ENCODE measurements at regions not wholly inside any gene's neighbourhood (a gene's known extent, or its start where the extent isn't known, plus 50 kb on each side); places are given as distances from the start of the nearest gene placed in this dataset.

- no peak for TF ChIP-seq JUNB (IDR thresholded peaks at IDR 0.05)
These were observed 662.3 kb upstream of the FANCL start (continued) for GRCh38 chr2:58903427-58903826.

- Histone ChIP-seq H3K4me1 (no peaks in the 10 kb centered on the region), H3K4me2 (no peak overlapping the region), H3K4me3 (no peak overlapping the region), H3K9me3 (no peaks in the 10 kb centered on the region), H3K27ac (no peak overlapping the region)
- 48% methylated on average over 10 of the region's 10 CpGs for WGBS (ENCODE audit: missing lambda C conversion rate)
- DNase-seq (ENCODE audit: low read depth in 1 of 2, low spot score in 1 of 2) = no peak
- POLR2A ChIA-PET = no interaction called here
- no peak for FAIRE-seq
- no peak for ATAC-seq
- CTCF ChIA-PET = interaction anchor here (1.5 kb wide), 1 partner anchor 174 kb away, joined by 3 read pairs; no protein-coding TSS in a partner anchor
- TF ChIP-seq E2F6 (IDR thresholded peaks at IDR 0.05; ENCODE audit: borderline replicate concordance, low read depth) (no peak), ELK1 (IDR thresholded peaks at IDR 0.05; ENCODE audit: low read depth, low read length) (no peak), RAD21 (conservative IDR thresholded peaks at IDR 0.05 in 1 of 2, IDR thresholded peaks at IDR 0.05 in 1 of 2) (no peak), CBX8 (IDR thresholded peaks at IDR 0.05) (no peak), REST (IDR thresholded peaks at IDR 0.05) (no peak), JUNB (IDR thresholded peaks at IDR 0.05) (no peak), HOXB13 (CRISPR knock-in tag; IDR thresholded peaks at IDR 0.05; ENCODE audit: low read depth) (no peak)
These were observed 659.3 kb upstream of the FANCL start for GRCh38 chr2:58900246-58901027.

GRCh38 chr2:58899692-58900091 is 658.6 kb upstream of the FANCL start:
- ATAC-seq (no peak), DNase-seq (ENCODE audit: low read depth in 1 of 2, low spot score in 1 of 2) (no peak), FAIRE-seq (no peak)
- 20% methylated on average over 6 of the region's 6 CpGs for WGBS (ENCODE audit: missing lambda C conversion rate)
- POLR2A ChIA-PET = no interaction called here
- Histone ChIP-seq H3K27ac (no peak overlapping the region), H3K4me3 (no peak overlapping the region), H3K4me1 (no peaks in the 10 kb centered on the region), H3K4me2 (no peak overlapping the region), H3K9me3 (no peaks in the 10 kb centered on the region)
- no peak for TF ChIP-seq SMC3 (IDR thresholded peaks at IDR 0.05)
- no peak for TF ChIP-seq HOXA7 (CRISPR knock-in tag; IDR thresholded peaks at IDR 0.05)
- TF ChIP-seq USF2 (IDR thresholded peaks at IDR 0.05) = no peak
- no peak for TF ChIP-seq HES2 (IDR thresholded peaks at IDR 0.05)
- TF ChIP-seq TFCP2L1 (CRISPR knock-in tag; IDR thresholded peaks at IDR 0.05) = no peak
- no peak for TF ChIP-seq FOSL2 (IDR thresholded peaks at IDR 0.05)
- TF ChIP-seq FOSL2 (CRISPR knock-in tag; IDR thresholded peaks at IDR 0.05) = no peak
- no peak for TF ChIP-seq NR3C1 (IDR thresholded peaks at IDR 0.05)
- TF ChIP-seq E2F6 (IDR thresholded peaks at IDR 0.05; ENCODE audit: borderline replicate concordance, low read depth) = no peak
- TF ChIP-seq SREBF2 (IDR thresholded peaks at IDR 0.05) = no peak
- no peak for TF ChIP-seq HOXB13 (CRISPR knock-in tag; IDR thresholded peaks at IDR 0.05; ENCODE audit: low read depth)
- TF ChIP-seq TP53 (CRISPR knock-in tag; IDR thresholded peaks at IDR 0.05) = no peak
- TF ChIP-seq MAZ (IDR thresholded peaks at IDR 0.05; ENCODE audit: borderline replicate concordance, low read depth, low read length) = no peak
- no peak for TF ChIP-seq PHF8 (IDR thresholded peaks at IDR 0.05; ENCODE audit: borderline replicate concordance, low read depth)
- TF ChIP-seq CTCF (IDR thresholded peaks at IDR 0.05) = no peak
- TF ChIP-seq NFE2L2 (conservative IDR thresholded peaks at IDR 0.05; ENCODE audit: low read length) = no peak
- no peak for TF ChIP-seq RAD21 (conservative IDR thresholded peaks at IDR 0.05 in 1 of 2, IDR thresholded peaks at IDR 0.05 in 1 of 2)
- TF ChIP-seq HDAC2 (IDR thresholded peaks at IDR 0.05) = no peak
- TF ChIP-seq ATOH8 (CRISPR knock-in tag; IDR thresholded peaks at IDR 0.05; ENCODE audit: low read depth) = no peak
- no peak for TF ChIP-seq MYC (IDR thresholded peaks at IDR 0.05; ENCODE audit: borderline replicate concordance, low read length)
- no peak for TF ChIP-seq JUNB (IDR thresholded peaks at IDR 0.05)
- CTCF ChIA-PET = interaction anchor here (0.5 to 1.5 kb wide), 2 partner anchors 94 to 175 kb away, joined by 3 read pairs; no protein-coding TSS in a partner anchor

Measured in A549 (cell line).